GM23338 (cell line): ENCODE measurements at regions not wholly inside any gene's neighbourhood (a gene's known extent, or its start where the extent isn't known, plus 50 kb on each side); places are given as distances from the start of the nearest gene placed in this dataset.

Experiments used
- ATAC-seq: fragments of 200-7000 bp; cut with Tn5 transposase; 3 replicates; pipeline ENCODE4 v1.9.1; 2020
- DNase-seq: peaks from one replicate; pipeline ENCODE4 v3.0.0-alpha.2; 2015; ENCODE audit warnings: low spot score
- H2AFZ ChIP-seq: fragments of 200-600 bp; sonication (generic); 2 replicates; pipeline ENCODE4 v1.8.0; 2016; ENCODE audit warnings: antibody characterized with exemption, mild to moderate bottlenecking, moderate library complexity
- H3F3A ChIP-seq: fragments of 200-600 bp; sonication (generic); replicated peaks from 2 replicates; pipeline ENCODE4 v1.8.0; 2017; ENCODE audit warnings: antibody characterized with exemption, mixed run types, low read depth
- H3K27ac ChIP-seq: fragments of 200-600 bp; sonication (generic); 2 replicates; pipeline ENCODE4 v1.6.1; 2016; ENCODE audit warnings: low read depth
- H3K27me3 ChIP-seq: fragments of 200-600 bp; sonication (generic); 2 replicates; pipeline ENCODE4 v1.8.0; 2016; ENCODE audit warnings: mild to moderate bottlenecking, mixed run types, moderate library complexity; ENCODE audit not compliant: insufficient read depth
- H3K36me3 ChIP-seq: fragments of 200-600 bp; sonication (generic); 2 replicates; pipeline ENCODE4 v1.8.0; 2016; ENCODE audit warnings: mild to moderate bottlenecking; ENCODE audit not compliant: insufficient read depth
- H3K4me1 ChIP-seq: fragments of 200-600 bp; sonication (generic); 2 replicates; pipeline ENCODE4 v1.8.0; 2016; ENCODE audit warnings: mild to moderate bottlenecking, moderate library complexity; ENCODE audit not compliant: insufficient read depth
- H3K4me2 ChIP-seq: fragments of 200-600 bp; sonication (generic); 2 replicates; pipeline ENCODE4 v1.7.1; 2017; ENCODE audit warnings: mixed run types
- H3K4me3 ChIP-seq: fragments of 200-600 bp; sonication (generic); 2 replicates; pipeline ENCODE4 v1.6.1; 2016; ENCODE audit warnings: mixed run types
- H3K79me2 ChIP-seq: fragments of 200-600 bp; sonication (generic); replicated peaks from 2 replicates; pipeline ENCODE4 v1.8.0; 2017; ENCODE audit warnings: mild to moderate bottlenecking; ENCODE audit not compliant: insufficient read depth
- H3K9me2 ChIP-seq: fragments of 200-600 bp; sonication (generic); 2 replicates; pipeline ENCODE4 v1.8.0; 2017; ENCODE audit not compliant: insufficient read depth
- H4K20me1 ChIP-seq: fragments of 200-600 bp; sonication (generic); replicated peaks from 2 replicates; pipeline ENCODE4 v1.8.0; 2017; ENCODE audit warnings: mild to moderate bottlenecking; ENCODE audit not compliant: insufficient read depth
- H3K27ac Mint-ChIP-seq: 2 replicates; pipeline ENCODE4 v1.8.0; 2020; ENCODE audit warnings: inconsistent platforms, mild to moderate bottlenecking, moderate library complexity, mixed read lengths
- H3K27me3 Mint-ChIP-seq: 3 replicates; pipeline ENCODE4 v1.8.0; 2022; ENCODE audit warnings: low read depth, mild to moderate bottlenecking, moderate library complexity, mixed read lengths, inconsistent platforms; ENCODE audit not compliant: insufficient read depth, poor library complexity
- H3K36me3 Mint-ChIP-seq: 3 replicates; pipeline ENCODE4 v1.8.0; 2021; ENCODE audit warnings: low read depth, mild to moderate bottlenecking, inconsistent platforms, moderate library complexity, mixed read lengths
- H3K4me1 Mint-ChIP-seq: 3 replicates; pipeline ENCODE4 v1.8.0; 2020; ENCODE audit warnings: mild to moderate bottlenecking, inconsistent platforms, mixed read lengths
- H3K4me3 Mint-ChIP-seq: 3 replicates; pipeline ENCODE4 v1.8.0; 2021; ENCODE audit warnings: moderate library complexity, mild to moderate bottlenecking, inconsistent platforms, mixed read lengths
- H3K9me3 Mint-ChIP-seq: 3 replicates; pipeline ENCODE4 v1.8.0; 2020; ENCODE audit warnings: moderate library complexity, mild to moderate bottlenecking, inconsistent platforms, mixed read lengths
- CREB1 ChIP-seq: fragments of 250-450 bp; sonication (Bioruptor Pico); IDR thresholded peaks from 2 replicates; pipeline ENCODE4 v1.5.0; 2020; ENCODE audit warnings: low read depth, mild to moderate bottlenecking, moderate library complexity
- CTCF ChIP-seq, 2 experiments: fragments of 200-600 bp in 1 of 2; sonication (generic) in 1 of 2; conservative IDR thresholded peaks; 2 replicates each; pipeline versions ENCODE4 v1.5.1 to v1.6.1; 2016 to 2017; ENCODE audit warnings: antibody characterized with exemption in 2 of 2, low read depth in 2 of 2, mild to moderate bottlenecking in 2 of 2, moderate library complexity in 1 of 2
- ETS1 ChIP-seq: IDR thresholded peaks from 2 replicates; pipeline ENCODE4 v1.6.1; 2016; ENCODE audit warnings: antibody characterized with exemption
- EZH2 ChIP-seq: fragments of 200-600 bp; sonication (generic); IDR thresholded peaks from one replicate; pipeline ENCODE4 v1.8.0; 2017; ENCODE audit warnings: antibody characterized with exemption, mild to moderate bottlenecking, low read depth; ENCODE audit not compliant: unreplicated experiment
- EZH2phosphoT487 ChIP-seq: fragments of 200-600 bp; sonication (generic); IDR thresholded peaks from one replicate; pipeline ENCODE4 v1.8.1; 2018; ENCODE audit warnings: antibody characterized with exemption; ENCODE audit not compliant: unreplicated experiment
- JUNB ChIP-seq: IDR thresholded peaks from one replicate; pipeline ENCODE4 v1.6.1; 2016; ENCODE audit warnings: antibody characterized with exemption; ENCODE audit not compliant: unreplicated experiment
- NANOG ChIP-seq: IDR thresholded peaks from 2 replicates; pipeline ENCODE4 v1.6.1; 2016; ENCODE audit warnings: antibody characterized with exemption, borderline replicate concordance
- POLR2AphosphoS5 ChIP-seq: IDR thresholded peaks from 2 replicates; pipeline ENCODE4 v1.6.1; 2016; ENCODE audit warnings: antibody characterized with exemption, low read depth
- REST ChIP-seq: IDR thresholded peaks from one replicate; pipeline ENCODE4 v1.6.1; 2018; ENCODE audit warnings: antibody characterized with exemption; ENCODE audit not compliant: unreplicated experiment
- STAT1 ChIP-seq: IDR thresholded peaks from one replicate; pipeline ENCODE4 v1.6.1; 2016; ENCODE audit warnings: antibody characterized with exemption; ENCODE audit not compliant: unreplicated experiment
- ZNF114 ChIP-seq: fragments of 250-450 bp; sonication (Bioruptor Pico); IDR thresholded peaks from 2 replicates; pipeline ENCODE4 v1.5.0; 2020; ENCODE audit warnings: mild to moderate bottlenecking, moderate library complexity
- ZNF331 ChIP-seq: fragments of 250-450 bp; sonication (Bioruptor Pico); IDR thresholded peaks from 2 replicates; pipeline ENCODE4 v1.5.0; 2020; ENCODE audit warnings: low read depth, mild to moderate bottlenecking, moderate library complexity
- ZNF462 ChIP-seq: fragments of 250-450 bp; sonication (Bioruptor Pico); IDR thresholded peaks from 2 replicates; pipeline ENCODE4 v1.5.0; 2020; ENCODE audit warnings: mild to moderate bottlenecking, moderate library complexity

GRCh38 chr12:84763107-84763506 is 149.5 kb downstream of the SLC6A15 start:
- Histone ChIP-seq H3K79me2 (no peaks in the 10 kb centered on the region), H4K20me1 (no peaks in the 10 kb centered on the region), H3K27me3 (no peaks in the 10 kb centered on the region), H2AFZ (peak overlapping the region; percentile 48; the same call in 1 of the 2 replicates), H3K4me1 (peaks cover 8% of the 10 kb centered on the region; the same call in 1 of the 2 replicates), H3K4me3 (no peak overlapping the region), H3K36me3 (no peaks in the 10 kb centered on the region), H3K9me2 (no peaks in the 10 kb centered on the region), H3K4me2 (no peak overlapping the region), H3K27ac (no peak overlapping the region), H3F3A (no peaks in the 10 kb centered on the region)
- TF ChIP-seq EZH2 (no peak), ZNF462 (CRISPR knock-in tag) (no peak), REST (no peak), CTCF (conservative IDR thresholded peaks at IDR 0.05; ENCODE audit: low read depth in 2 of 2) (no peak), ZNF114 (CRISPR knock-in tag) (no peak), CREB1 (CRISPR knock-in tag) (no peak), EZH2phosphoT487 (no peak), JUNB (no peak), POLR2AphosphoS5 (no peak), ETS1 (no peak), STAT1 (no peak), ZNF331 (CRISPR knock-in tag) (no peak), NANOG (no peak)
- no peak for ATAC-seq
- Mint-ChIP-seq H3K4me1 (peaks cover 24% of the 10 kb centered on the region), H3K36me3 (no peaks in the 10 kb centered on the region), H3K4me3 (no peak overlapping the region), H3K27ac (no peak overlapping the region), H3K27me3 (no peaks in the 10 kb centered on the region), H3K9me3 (no peaks in the 10 kb centered on the region)
- no peak for DNase-seq
